ENCODE measurements at regions not wholly inside any gene's neighbourhood (a gene's known extent, or its start where the extent isn't known, plus 50 kb on each side); places are given as distances from the start of the nearest gene placed in this dataset.

- TF ChIP-seq CTCF (IDR thresholded peaks at IDR 0.05; ENCODE audit: borderline replicate concordance, extremely low read depth, low read length, poor library complexity, severe bottlenecking), result no peak
- no peak for TF ChIP-seq EZH2 (IDR thresholded peaks at IDR 0.05; ENCODE audit: borderline replicate concordance, low read depth, low read length, severe bottlenecking)
Observed at GRCh38 chr1:10920063-10920626, 92.3 kb upstream of the TARDBP start.

All from DND-41 (cell line).